Sigmoid colon (tissue), 6 donors: ENCODE measurements at regions not wholly inside any gene's neighbourhood (a gene's known extent, or its start where the extent isn't known, plus 50 kb on each side); places are given as distances from the start of the nearest gene placed in this dataset.
A peak's percentile ranks its signal among the peaks of the same experiment; 100 is the strongest.

Experiments
- DNase-seq: peaks from one replicate; pipeline ENCODE4 v3.0.0-alpha.2; 2019
- H3K27ac ChIP-seq, 4 donors: fragments of 200-600 bp; sonication (generic); one replicate each; pipeline ENCODE4 v1.5.1; 2016 to 2019; ENCODE audit warnings: mild to moderate bottlenecking in 1 of 4
- H3K27me3 ChIP-seq, 3 donors: fragments of 200-600 bp; sonication (generic); one replicate each; pipeline ENCODE4 v1.5.1; 2019; ENCODE audit warnings: mild to moderate bottlenecking in 1 of 3
- H3K36me3 ChIP-seq, 4 donors: fragments of 200-600 bp; sonication (generic); one replicate each; pipeline ENCODE4 v1.5.1; 2016 to 2019
- H3K4me1 ChIP-seq, 4 donors: fragments of 200-600 bp; sonication (generic); one replicate each; pipeline ENCODE4 v1.5.1; 2017 to 2019
- H3K4me3 ChIP-seq, 4 donors: fragments of 200-600 bp; sonication (generic); one replicate each; pipeline ENCODE4 v1.5.1; 2017 to 2019; ENCODE audit warnings: mild to moderate bottlenecking in 2 of 4, moderate library complexity in 1 of 4
- H3K9me3 ChIP-seq, 4 donors: fragments of 200-600 bp in 3 of 4; sonication (generic) in 3 of 4; one replicate each; pipeline versions ENCODE4 v1.5.1 to v1.6.1; 2013 to 2019
- EP300 ChIP-seq, 4 donors: sonication (generic); formaldehyde crosslinking; IDR thresholded peaks; one replicate each; pipeline ENCODE4 v1.6.1; 2017; ENCODE audit warnings: antibody characterized with exemption in 4 of 4
- POLR2A ChIP-seq, 2 donors: fragments of 450-650 bp; IDR thresholded peaks; one replicate each; pipeline ENCODE4 v1.6.1; 2016; ENCODE audit warnings: antibody characterized with exemption in 2 of 2, mild to moderate bottlenecking in 2 of 2, moderate library complexity in 2 of 2
- POLR2AphosphoS5 ChIP-seq, 4 donors: sonication (generic); formaldehyde crosslinking; IDR thresholded peaks; one replicate each; pipeline ENCODE4 v1.6.1; 2017; ENCODE audit warnings: antibody characterized with exemption in 4 of 4
- WGBS, 2 donors: extraction: QIAGEN DNeasy Blood & Tissue Kit; methylation state at CpG; one replicate each; pipeline ENCODE4 v1.1.7; 2013; 5-methylcytosine and 5-hydroxymethylcytosine counted together
- intact Hi-C: fragments of 100-400 bp; cut with DNase I; formaldehyde crosslinking; loops from one replicate; pipeline ENCODE4 v1.15.1; 2023
- TF ChIP-seq, protein P1 (sequence below), 4 experiments: fragments of 450-650 bp in 3 of 4; fragments of 200-600 bp in 1 of 4; IDR thresholded peaks; one replicate each; pipeline ENCODE4 v1.5.1; 2016 to 2019; ENCODE audit warnings: antibody characterized with exemption in 4 of 4, mild to moderate bottlenecking in 3 of 4, moderate library complexity in 2 of 4
- donor health status: healthy with polysubstance abuse.
- donor health status: healthy.

DNA sequence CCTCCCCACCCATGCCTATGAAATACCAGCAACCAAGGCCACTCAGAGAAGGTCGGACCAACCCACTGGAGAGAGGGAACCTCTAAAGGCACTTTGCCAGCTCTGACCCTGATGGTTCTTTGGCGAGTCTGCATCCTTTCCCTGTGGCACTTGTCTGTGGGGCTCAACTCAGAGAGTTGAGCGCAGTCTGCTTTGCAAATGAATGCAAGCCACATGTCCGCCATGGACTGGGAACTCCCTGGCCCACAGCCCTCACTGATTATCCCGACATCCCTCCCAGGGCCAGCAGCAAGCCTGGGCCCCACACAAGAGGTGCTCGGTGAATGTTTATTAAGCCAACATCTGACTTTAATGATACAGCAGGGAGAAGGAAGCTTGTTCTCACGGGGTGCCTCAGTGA is 55.5 kb upstream of the HES1 start:
- Histone ChIP-seq H3K4me1 (peaks cover 0 to 12% (median 0%) of the 10 kb centered on the region in 4 donors), H3K27me3 (no peaks in the 10 kb centered on the region), H3K36me3 (no peaks in the 10 kb centered on the region), H3K9me3 (no peaks in the 10 kb centered on the region), H3K4me3 (no peak overlapping the region), H3K27ac (no peak overlapping the region)
- 36 to 72% methylated on average over 7 of the region's 7 CpGs for WGBS, 2 donors
- intact Hi-C loops = no loop called here
- TF ChIP-seq, protein P1, sequence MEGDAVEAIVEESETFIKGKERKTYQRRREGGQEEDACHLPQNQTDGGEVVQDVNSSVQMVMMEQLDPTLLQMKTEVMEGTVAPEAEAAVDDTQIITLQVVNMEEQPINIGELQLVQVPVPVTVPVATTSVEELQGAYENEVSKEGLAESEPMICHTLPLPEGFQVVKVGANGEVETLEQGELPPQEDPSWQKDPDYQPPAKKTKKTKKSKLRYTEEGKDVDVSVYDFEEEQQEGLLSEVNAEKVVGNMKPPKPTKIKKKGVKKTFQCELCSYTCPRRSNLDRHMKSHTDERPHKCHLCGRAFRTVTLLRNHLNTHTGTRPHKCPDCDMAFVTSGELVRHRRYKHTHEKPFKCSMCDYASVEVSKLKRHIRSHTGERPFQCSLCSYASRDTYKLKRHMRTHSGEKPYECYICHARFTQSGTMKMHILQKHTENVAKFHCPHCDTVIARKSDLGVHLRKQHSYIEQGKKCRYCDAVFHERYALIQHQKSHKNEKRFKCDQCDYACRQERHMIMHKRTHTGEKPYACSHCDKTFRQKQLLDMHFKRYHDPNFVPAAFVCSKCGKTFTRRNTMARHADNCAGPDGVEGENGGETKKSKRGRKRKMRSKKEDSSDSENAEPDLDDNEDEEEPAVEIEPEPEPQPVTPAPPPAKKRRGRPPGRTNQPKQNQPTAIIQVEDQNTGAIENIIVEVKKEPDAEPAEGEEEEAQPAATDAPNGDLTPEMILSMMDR (IDR thresholded peaks at IDR 0.05) = no peak
- no peak for TF ChIP-seq POLR2AphosphoS5 (IDR thresholded peaks at IDR 0.05)
- no peak for TF ChIP-seq EP300 (IDR thresholded peaks at IDR 0.05)
- TF ChIP-seq POLR2A (IDR thresholded peaks at IDR 0.05) = no peak
- no peak for DNase-seq

DNA sequence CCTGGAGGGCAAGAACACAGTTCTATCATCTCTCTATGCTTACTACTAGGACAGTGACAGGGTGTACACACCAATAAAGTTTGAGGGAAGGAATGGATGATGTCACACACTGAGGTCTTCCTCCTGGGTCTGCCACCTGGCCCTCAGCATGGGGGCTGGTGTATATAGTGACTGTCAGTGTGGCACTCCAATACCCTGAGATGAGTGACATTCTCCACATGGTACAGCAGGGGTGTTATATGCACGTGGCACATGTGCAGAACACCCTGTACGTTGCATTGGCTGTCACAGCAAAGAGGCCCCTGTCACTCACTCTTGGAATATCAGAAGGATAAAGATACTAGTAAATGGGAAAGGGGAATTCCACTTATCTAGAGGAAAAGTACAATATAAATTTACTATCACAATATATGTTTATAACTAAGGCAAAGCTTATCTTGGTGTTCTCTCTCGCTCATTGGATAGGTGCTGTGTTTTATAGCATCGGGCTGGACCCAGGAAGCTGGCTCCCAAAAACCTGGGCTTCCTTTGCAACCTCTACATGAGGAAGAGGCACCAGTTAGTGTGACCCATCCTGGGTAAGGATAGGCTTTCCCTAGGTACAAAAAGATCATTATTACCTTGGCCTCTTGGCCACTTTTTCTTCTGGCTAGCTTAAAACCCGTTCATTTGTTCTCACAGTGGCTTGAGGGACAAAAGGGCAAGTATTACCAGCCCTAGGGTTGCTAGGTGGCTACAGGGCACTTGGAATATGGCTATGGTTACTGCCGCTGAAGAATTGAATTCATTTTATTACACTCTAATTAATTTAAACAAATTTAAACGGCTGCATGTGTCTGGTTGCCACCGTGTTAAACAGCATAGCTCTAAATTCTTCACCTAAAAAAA is 54.8 kb upstream of the HES1 start:
- Histone ChIP-seq H3K36me3 (no peaks in the 10 kb centered on the region), H3K27ac (no peak overlapping the region), H3K4me3 (no peak overlapping the region), H3K27me3 (no peaks in the 10 kb centered on the region), H3K4me1 (peaks cover 0 to 12% (median under 1%) of the 10 kb centered on the region in 4 donors), H3K9me3 (no peaks in the 10 kb centered on the region)
- intact Hi-C loops = no loop called here
- TF ChIP-seq, protein P1 (IDR thresholded peaks at IDR 0.05) = no peak
- TF ChIP-seq POLR2A (IDR thresholded peaks at IDR 0.05) = no peak
- no peak for TF ChIP-seq EP300 (IDR thresholded peaks at IDR 0.05)
- TF ChIP-seq POLR2AphosphoS5 (IDR thresholded peaks at IDR 0.05) = no peak
- WGBS, 2 donors = 22 to 65% methylated on average over 8 of the region's 8 CpGs
- DNase-seq = no peak

DNA sequence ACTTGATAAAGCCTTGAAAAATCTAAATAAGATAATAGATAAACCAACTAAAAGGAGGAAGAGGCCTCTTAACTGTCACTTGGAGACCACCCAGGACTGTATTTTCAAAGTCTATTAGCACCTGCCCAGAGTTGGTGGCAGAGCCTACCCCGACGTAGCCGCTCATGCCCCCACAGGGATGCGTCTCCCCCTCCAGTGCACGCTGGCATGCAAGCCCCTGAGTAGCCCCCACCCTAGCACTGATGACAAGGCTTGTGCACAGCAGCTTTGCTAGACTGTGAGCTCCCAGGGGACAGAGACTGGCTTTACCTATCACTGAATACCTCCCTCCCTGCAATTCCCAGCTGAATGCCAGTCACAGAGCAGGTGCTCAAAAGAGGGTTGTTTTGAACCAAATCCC is 54.1 kb upstream of the HES1 start:
- Histone ChIP-seq H3K4me1 (peaks cover 0 to 18% (median 3%) of the 10 kb centered on the region in 4 donors), H3K27me3 (no peaks in the 10 kb centered on the region), H3K4me3 (no peak overlapping the region), H3K9me3 (no peaks in the 10 kb centered on the region), H3K36me3 (no peaks in the 10 kb centered on the region), H3K27ac (no peak overlapping the region)
- WGBS, 2 donors = 97 to 98% methylated on average over 5 of the region's 5 CpGs
- TF ChIP-seq, protein P1 (IDR thresholded peaks at IDR 0.05) = no peak
- TF ChIP-seq EP300 (IDR thresholded peaks at IDR 0.05) (no peak), POLR2A (IDR thresholded peaks at IDR 0.05) (no peak), POLR2AphosphoS5 (IDR thresholded peaks at IDR 0.05) (no peak)
- no peak for DNase-seq
- intact Hi-C loops = no loop called here

DNA sequence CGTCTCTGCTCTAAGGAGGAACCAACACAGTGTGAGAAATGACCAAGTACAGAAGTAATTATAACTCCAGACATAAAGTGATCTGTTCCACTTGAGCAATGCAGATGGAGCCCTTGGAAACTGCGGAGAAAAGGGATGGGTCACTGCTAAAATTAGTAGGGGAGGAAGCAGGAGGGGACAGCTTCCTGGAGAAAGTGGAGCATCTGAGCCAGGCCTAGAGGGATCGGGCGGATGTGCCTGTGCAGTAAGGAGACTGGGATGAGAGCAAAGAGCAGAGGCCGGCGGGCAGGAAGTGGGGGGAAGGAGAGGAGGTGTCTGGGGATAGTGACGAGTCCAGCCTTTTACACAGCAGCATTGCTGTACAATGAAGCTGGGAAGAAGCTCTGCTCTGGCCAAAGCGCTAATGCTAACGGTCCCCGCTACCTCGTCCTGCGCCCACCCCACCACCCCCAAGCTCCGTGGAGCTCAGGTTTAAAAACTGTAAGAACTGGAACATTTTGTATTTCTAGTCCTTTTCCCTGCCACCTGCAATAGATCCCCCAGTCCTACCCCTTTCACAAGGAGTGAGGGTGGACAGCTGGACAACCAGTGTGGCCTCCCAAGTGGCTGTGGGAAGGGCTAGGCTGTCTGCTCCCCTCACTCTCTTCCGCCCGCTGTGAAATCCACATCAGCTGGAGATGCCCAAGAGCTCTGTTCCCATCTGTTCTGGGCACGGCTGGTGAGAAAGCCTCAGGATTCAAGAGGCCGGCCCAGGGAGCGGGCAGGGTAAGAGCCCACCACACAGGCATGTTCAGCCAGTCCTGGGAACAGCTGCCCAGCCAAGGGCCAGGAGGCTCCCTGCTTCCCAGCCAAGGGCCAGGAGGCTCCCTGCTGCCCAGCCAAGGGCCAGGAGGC is 53.0 kb upstream of the HES1 start:
- H3K4me1 ChIP-seq = peaks cover 0 to 29% (median 6%) of the 10 kb centered on the region in 4 donors
- peak; percentile 87 for DNase-seq
- 74 to 79% methylated on average over 18 of the region's 18 CpGs for WGBS, 2 donors
- no peaks in the 10 kb centered on the region for H3K27me3 ChIP-seq
- no peak for TF ChIP-seq EP300 (IDR thresholded peaks at IDR 0.05)
- peak in 1 of 4 donors; percentile 9 for TF ChIP-seq POLR2AphosphoS5 (IDR thresholded peaks at IDR 0.05)
- H3K27ac ChIP-seq = peak overlapping the region in 2 of 4 donors; percentile 6 to 19
- no peak overlapping the region for H3K4me3 ChIP-seq
- H3K36me3 ChIP-seq = no peaks in the 10 kb centered on the region
- intact Hi-C loops = no loop called here
- no peaks in the 10 kb centered on the region for H3K9me3 ChIP-seq
